HG03442 (cell line): ENCODE measurements at regions not wholly inside any gene's neighbourhood (a gene's known extent, or its start where the extent isn't known, plus 50 kb on each side); places are given as distances from the start of the nearest gene placed in this dataset.
"Not testable (repeated sequence)": the region's sequence is repeated elsewhere in the genome, so short reads cannot be mapped to it uniquely, and the experiment has no call there.

Experiments
- ATAC-seq: cut with Tn5 transposase; IDR thresholded peaks from one replicate; pipeline ENCODE4 v1.9.1; 2021; ENCODE audit warnings: mild to moderate bottlenecking, moderate library complexity; ENCODE audit not compliant: unreplicated experiment

DNA sequence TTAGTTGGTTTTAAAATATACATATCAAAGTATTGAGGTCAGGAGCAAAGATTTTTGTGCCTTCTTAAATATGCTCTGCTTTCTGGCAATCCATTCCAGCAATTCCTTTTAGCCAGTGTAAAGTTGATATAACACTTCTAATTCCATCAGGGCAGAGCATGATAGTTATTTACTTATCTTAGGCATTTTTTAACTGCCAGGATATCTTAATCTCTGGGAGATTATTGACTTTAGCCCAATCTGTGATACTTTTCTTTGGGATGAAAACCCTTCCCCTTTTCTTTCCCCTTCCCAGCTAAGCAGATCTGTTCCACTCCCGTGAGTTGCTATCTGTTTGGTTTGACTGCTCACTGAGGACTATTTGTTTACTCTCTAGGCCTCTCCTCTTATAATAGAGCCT lies 168.7 kb upstream of the RSPO3 start:
- ATAC-seq, result no peak

DNA sequence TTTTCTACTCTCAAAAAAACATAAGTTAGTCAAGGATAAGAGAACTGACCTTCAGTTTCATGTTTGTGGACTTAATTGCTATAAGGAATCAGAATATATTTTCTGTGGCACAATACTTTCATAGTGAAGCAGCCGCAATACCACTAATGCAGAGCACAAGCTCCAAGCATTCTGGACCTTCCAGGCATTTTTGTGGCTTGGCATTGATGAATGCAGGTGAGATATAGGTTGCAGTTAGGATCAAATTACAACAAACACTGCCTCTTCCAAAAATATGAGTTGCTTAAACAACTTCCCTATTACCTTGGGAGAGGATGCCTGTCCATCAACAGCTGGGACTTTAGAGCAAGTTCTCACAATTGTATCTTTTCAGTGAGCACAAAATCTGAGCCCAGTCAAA lies 162.8 kb upstream of the RSPO3 start:
- ATAC-seq, result no peak

DNA sequence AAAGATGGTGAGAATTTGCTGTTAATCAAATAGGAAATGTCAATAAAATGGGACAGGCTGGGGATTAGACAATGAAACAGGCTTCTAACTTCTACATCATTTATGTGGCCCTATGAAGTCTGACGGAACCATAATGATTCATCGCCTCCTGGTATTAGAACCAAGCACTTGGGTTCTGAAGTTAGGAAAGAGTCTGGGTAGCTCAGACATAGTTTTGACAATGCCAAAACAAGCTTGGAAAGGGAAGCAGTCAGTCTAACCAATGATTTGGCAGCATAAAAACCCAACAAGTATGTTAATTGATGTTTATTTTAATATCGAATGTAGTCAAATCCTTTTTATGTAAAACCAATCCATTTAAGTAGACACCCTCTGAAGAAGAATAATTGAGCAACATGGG lies 160.8 kb upstream of the RSPO3 start:
- ATAC-seq, result no peak

DNA sequence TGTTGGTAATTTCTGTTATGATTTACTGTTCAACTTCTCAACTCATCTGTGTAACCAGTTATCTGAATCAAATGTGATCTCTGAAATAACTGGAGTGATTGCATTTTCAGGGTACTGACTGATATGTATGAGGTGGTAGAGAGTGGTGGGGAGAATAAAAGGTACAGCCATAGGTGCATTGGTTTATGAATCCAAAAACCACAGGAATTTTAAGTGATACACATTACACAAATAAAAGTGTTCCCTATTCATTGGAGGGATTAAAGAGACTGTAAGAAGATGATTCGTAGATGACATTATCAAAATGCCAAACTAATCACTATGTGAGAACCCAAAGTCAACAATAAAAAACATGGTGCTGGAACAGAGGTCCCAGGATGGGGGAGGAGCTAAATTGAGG lies 158.7 kb upstream of the RSPO3 start:
- ATAC-seq, result no peak

DNA sequence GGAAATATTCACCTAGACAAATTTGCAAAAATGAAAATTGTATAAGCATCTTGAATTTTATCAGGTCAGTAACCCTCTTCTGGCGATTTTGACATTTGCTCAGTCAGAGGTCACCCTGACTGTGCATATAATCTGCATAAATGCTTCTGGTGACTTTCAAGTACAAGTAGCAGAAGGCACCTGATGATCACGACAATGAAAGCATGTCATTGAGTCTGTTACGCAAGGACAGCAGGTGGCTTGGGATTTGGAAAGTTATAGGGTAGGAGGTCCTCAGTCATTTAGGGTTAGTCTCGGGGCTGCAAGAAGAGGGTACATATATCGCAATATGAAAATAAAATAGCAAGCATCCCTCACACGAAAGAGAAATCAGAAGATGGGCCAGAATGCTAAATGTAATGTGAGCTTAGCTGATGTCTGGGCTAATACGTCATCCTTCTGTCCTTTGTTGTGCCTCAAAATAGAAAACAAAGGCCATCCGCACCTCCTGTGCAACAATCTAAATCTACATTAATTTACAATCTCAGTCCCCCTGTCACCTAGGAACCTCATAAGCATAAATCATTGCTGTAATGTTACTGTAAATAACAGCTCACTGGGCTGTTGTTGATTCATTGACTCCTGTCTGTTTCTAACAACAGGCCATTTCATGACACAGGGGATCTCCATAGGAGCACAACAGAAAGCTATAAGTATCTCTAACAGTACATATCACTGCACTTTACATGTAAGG lies 155.2 kb upstream of the RSPO3 start:
- ATAC-seq, result no peak

DNA sequence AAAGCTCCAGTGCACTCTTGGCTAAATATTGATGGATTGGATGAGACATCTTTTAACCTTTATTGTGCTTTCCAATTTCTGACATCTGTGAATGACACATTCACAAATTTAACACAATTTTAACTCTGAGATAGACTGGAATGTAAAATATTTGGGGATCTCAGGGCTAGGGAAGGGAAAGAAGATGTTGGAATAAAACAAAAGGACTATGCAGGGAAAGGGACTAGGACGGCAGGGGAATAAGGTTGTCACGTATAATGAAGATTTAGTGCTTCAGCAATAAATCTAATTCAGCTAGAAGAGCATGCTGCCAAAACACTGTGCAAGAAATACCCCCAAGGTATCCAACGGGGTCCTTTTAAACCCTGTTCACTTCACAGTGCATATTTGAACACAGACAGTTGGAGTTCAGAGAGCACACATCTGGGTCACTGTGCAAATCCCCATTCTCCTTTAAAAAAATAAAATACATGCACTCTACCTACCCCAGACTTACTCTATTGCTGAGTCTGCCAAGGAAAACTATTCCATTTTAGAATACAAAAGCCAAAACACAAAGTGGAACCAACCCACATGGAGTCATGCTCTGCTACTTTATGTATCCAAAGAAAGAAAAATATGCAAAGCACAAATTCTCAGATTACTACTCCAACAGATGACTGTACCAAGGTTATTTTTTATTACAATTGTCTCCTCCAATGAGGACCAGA lies 151.0 kb upstream of the RSPO3 start:
- no peak for ATAC-seq

DNA sequence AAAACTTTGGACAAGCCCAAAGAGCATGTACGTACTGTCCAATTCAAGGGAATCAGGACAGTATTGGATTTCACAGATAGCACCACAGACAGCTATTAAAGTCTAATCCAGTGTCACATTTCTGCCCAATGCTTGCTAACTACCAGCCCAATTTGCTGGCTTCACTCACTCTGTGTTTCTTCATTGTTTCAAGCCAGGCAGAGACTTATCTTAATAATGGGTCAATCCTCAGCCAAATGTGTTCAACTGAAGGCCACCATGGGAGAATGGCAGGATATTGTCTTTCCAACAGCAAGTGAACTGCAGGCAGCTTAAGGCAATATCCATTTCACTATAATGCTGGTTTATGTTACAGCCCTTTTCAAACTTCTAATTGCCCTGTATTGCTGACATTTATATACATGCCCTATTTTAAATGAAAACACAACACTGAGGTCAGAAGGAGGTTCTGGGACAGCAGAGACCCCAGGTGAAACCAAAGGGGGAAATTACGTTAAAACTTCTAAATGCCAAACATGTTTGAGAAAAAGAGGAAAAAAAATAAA lies 142.1 kb upstream of the RSPO3 start:
- no peak for ATAC-seq

DNA sequence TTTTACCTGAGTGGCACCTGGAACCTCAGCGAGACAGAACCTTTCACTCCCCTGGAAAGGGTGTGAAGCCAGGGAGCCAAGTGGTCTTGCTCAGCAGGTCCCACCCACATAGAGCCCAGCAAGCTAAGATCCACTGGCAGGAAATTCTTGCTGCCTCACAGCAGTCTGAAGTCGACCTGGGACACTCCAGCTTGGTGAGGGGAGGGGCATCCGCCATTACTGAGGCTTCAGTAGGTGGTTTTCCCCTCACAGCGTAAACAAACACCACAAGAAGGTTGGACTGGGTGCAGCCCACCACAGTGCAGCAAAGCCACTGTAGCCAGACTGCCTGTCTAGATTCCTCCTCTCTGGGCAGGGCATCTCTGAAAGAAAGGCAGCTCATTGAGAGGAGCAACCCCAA lies 134.7 kb upstream of the RSPO3 start:
- no peak for ATAC-seq

DNA sequence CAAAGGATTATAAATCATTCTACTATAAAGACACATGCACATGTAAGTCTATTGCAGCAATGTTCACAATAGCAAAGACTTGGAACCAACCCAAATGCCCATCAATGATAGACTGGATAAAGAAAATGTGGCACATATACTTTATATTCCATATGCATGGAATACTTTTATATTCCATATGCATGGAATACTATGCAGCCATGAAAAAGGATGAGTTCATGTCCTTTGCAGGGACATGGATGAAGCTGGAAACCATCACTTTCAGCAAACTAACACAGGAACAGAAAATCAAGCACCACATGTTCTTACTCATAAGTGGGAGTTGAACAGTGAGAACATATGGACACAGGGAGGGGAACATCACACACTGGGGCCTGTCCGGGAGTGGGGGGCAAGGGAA lies 130.3 kb upstream of the RSPO3 start:
- ATAC-seq, result not testable (repeated sequence)

DNA sequence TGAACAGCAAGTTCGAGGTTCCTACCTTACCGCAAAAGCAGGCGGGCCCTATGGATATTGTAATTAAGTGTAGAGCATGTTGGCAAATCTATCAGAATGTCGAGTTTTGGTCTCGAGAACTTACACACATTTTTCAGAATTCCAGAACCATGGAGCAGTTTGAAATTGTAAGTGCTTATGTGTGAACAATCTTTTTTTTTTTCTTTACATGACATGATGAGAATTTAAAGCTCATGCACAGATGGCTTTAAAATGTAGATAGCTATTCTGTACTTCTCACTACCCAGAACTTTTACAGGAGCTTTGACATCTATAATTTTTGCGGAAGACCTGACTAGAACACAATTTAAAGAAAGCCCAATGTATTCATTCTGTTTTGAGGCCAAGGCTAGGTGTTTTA lies 117.8 kb upstream of the RSPO3 start:
- ATAC-seq, result no peak

DNA sequence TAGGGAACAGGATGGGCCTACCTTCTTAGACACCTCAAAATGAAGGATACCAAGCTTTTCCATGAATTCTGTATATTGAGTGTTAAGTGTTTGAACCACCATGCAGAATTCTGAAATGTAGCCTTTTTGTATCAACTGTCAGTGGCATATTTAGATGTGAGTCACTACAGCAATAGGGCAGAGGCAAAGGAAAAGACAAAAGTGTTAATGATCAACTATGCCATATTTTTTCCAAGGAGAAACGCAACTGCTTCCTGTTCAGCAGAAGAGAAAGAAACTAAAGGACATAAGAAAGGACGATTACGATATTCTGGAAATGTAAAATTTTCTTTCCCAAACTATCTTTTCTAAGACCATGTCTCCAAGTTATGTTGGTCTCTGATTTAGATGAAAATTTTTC lies 104.6 kb upstream of the RSPO3 start:
- ATAC-seq, result no peak

DNA sequence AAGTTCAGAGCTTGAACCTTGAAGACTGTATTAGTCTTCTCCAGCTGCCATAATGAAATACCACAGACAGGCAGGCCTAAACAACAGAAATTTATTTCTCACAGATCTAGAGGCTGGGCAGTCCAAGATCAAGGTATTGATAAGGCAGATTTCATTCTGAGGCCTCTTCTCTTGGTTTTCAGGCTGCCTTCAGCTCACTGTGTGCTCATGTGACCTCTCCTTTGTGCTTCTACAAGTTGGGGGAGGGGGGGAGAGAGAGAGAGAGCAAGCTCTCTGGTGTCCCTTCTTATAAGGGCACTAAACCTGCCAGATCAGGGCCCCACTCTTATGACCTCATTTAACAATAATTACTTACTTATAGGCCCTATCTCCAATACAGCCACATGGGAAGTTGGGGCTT lies 102.6 kb upstream of the RSPO3 start:
- ATAC-seq, result no peak

DNA sequence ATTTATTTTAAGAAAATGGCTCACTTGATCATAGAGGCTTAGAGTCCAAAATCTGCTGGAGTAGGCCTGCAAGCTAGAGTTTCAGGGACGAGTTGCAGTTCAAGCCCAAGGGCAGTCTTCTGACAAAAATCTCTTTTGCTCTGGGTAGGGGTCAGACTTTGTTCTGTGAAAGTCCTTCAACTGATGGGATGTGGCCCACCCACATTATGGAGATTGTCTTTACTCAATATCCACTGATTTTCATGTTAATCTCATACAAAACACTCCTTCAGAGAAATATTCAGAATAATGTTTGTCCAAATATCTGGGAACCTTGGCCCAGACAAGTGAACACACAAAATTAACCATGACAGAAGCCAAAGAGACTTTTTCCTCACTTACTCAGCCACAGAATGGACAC lies 98.6 kb upstream of the RSPO3 start:
- no peak for ATAC-seq

DNA sequence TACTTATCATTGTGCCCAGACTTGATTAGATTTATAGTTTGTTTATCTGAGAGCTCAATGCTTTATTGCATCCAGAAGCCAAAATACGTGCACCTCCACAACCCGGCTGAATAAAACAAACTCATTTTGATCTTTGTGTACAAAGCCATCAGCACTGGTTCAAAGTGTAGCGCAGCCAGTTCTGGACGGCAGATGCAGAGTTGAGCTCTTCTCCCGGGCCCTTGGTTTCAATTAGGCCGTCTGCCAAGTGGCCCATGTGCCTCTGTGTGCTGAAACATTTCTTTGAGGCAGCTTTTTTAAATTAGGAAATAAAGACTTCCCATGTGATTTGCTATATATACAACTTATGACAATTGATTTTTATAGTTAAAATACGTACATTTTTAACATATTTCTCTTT lies 96.2 kb upstream of the RSPO3 start:
- ATAC-seq, result no peak

DNA sequence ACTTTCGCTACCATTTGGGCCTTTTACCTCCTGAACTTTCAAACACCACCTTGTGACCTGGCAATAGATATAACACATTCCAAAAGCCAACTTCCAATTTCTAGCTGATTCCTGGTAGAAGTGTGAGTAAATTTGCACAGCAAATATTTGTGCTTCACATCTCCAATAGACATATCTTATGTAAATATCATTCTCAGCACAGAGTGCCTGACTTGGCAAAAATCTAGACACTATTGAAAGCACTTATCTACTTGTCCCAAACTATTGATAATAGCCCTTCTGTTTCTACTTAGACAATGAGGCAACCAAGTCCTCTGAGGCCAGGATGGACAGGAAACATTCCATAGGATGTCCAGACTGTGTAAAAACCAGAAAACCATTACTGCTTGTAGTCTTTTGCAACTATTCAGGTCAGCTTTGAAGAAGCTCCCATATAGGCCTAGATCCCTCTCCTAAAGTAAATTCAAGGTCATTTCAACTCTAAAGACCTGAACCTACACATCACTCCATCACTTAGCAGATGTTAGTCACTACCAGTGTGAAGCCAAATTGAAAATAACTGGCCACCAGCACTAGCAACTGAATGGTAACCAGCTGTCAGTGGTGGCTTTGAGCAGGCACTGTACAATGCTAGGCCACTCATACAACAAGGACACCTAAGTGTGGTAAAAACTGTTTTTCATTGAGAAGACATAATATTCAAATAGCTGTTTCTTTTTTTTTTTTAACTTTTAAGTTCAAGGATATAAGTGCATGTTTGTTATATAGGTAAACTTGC lies 95.3 kb upstream of the RSPO3 start:
- no peak for ATAC-seq

DNA sequence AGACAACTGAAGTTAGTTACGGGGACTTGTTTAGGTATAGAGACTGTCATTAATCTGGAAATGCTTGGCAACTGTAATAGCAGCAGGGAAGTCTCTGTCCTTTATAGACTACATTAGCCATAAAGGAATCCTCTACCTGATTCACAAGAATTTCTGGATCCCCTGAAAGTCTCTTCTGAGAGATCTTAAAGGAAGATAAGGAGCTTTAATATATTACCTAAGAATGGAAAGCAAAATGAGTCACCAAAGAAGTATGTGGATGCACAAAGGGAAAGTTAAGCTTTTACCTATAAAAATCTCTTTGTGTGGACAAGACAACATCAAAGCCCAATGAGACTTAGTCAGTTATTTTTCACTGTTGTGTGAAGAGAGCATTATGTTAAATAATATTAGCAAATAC lies 92.2 kb upstream of the RSPO3 start:
- ATAC-seq, result no peak

DNA sequence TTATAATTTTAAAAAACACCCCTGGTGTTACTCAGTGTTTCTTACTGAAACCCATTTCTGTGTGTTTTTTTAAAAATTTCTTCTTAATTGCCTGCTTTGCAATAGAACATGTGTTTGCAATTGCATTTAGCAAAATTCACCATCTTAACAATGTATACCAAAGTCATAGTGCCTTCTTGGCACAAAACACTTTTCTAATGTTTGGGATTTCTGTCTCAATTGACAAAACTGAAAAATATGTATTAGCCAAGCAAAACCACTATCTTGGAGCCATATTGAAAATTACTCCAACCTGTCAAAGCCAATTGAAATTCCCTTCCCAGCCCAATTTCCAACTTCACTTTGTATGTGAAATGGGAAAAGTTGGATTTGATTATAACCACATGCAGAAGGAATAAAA lies 88.4 kb upstream of the RSPO3 start:
- ATAC-seq, result no peak

DNA sequence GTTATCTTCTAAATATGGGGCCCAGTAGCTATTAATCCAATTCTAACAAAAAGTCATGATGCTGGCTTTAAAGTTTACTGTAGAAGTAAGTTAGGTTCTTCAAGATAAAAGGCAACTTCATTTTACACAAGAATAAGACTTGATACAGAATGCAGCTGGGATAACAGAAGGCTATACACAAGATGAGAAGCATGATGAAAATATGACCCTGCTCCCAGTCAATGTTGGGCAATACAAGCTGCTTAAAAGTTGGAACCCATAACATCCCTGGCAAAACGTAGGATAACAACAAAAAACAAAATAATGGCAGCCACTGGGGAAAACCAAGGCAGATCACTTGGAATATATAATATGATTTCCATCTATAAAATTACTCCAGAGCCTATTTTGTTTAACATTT lies 87.6 kb upstream of the RSPO3 start:
- ATAC-seq, result no peak

DNA sequence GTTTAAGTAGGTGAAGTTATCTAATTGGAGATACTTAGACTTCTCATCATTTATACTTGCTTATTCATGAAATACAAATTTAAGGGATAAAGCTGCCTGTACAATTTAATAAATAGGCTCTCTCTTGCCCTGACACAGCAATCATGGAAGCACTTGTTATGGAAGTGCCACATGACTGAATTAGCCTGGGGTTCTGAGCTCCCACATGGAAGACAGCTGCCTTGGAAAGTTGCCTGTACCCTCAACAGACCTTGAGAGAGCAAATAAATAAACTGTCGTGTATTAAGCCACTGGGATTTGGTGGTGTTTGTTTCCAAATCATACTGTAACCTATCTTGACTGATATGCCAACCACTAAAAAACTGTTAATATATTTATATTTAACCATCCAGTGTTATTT lies 87.0 kb upstream of the RSPO3 start:
- no peak for ATAC-seq

DNA sequence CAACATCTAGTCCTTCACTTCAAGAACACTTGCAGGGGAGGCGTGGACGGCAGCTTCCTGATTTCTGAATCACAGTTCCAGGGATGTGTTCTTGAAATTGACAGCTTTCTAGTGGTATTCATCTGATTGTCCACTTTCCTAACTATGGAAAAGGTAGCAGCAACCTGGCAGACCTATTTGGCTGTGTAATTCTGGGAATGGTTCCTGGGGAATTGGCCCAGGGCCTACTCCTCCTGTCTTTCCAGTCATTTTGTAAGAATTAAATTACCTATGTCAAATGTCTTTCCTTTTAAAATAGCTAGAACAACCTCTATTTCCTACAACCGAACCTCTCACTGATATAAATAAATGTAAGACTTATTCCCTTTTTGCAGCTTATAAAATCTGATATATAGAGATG lies 85.5 kb upstream of the RSPO3 start:
- no peak for ATAC-seq

DNA sequence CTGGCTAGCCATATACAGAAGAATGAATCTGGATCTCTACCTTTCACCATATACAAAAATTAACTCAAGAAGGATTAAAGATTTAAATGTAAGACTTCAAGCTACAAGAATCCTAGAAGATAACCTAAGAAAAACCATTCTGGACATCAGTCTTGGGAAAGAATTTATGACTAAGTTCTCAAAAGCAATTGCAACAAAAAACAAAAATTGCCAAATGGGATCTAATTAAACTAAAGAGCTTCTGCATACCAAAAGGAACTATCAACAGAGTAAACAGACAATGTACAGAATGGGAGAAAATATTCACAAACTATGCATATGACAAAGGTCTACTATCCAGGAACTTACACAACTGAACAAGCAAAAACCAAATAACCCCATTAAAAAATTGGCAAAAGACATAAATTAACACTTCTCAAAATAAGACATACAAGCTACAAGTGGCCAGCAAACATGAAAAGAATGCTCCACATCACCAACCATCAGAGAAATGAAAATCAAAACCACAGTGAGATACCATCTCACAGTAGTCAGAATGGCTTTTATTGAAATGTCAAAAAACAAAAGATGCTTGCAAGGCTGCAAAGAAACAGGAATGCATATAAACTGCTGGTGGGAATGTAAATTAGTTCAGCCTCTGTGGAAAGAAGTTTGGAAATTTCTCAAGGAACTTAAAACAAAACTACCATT lies 66.8 kb upstream of the RSPO3 start:
- no peak for ATAC-seq
